ENCODE measurements at regions not wholly inside any gene's neighbourhood (a gene's known extent, or its start where the extent isn't known, plus 50 kb on each side); places are given as distances from the start of the nearest gene placed in this dataset.

- TF ChIP-seq, protein P1, sequence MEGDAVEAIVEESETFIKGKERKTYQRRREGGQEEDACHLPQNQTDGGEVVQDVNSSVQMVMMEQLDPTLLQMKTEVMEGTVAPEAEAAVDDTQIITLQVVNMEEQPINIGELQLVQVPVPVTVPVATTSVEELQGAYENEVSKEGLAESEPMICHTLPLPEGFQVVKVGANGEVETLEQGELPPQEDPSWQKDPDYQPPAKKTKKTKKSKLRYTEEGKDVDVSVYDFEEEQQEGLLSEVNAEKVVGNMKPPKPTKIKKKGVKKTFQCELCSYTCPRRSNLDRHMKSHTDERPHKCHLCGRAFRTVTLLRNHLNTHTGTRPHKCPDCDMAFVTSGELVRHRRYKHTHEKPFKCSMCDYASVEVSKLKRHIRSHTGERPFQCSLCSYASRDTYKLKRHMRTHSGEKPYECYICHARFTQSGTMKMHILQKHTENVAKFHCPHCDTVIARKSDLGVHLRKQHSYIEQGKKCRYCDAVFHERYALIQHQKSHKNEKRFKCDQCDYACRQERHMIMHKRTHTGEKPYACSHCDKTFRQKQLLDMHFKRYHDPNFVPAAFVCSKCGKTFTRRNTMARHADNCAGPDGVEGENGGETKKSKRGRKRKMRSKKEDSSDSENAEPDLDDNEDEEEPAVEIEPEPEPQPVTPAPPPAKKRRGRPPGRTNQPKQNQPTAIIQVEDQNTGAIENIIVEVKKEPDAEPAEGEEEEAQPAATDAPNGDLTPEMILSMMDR (IDR thresholded peaks at IDR 0.05) = no peak
Observed at GRCh38 chr1:232352366-232352765, 277.6 kb downstream of the SIPA1L2 start.

- TF ChIP-seq, protein P1 (IDR thresholded peaks at IDR 0.05) = no peak
Observed at GRCh38 chr1:232351335-232351734, 278.6 kb downstream of the SIPA1L2 start.

DNA sequence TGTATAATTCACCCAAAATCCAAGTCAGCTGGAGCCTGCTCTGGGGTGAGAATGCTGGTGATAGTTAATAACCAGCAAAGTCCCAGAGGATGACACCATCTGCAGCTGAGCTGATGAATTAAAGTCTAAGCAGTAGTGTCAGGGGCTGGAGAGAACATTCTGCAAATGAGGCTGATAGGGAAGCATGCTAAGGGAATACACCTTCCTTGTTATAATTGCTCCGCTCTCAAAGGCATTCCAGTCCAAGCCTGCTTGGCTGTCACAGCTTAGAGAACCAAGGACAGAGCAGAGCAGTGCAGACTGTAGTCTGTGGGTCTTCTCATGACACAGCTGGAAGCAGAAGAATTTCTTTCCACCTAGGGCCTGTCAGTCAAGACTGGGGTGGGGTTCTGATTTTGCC lies 283.1 kb downstream of the SIPA1L2 start:
- TF ChIP-seq, protein P1 (IDR thresholded peaks at IDR 0.05) = no peak

DNA sequence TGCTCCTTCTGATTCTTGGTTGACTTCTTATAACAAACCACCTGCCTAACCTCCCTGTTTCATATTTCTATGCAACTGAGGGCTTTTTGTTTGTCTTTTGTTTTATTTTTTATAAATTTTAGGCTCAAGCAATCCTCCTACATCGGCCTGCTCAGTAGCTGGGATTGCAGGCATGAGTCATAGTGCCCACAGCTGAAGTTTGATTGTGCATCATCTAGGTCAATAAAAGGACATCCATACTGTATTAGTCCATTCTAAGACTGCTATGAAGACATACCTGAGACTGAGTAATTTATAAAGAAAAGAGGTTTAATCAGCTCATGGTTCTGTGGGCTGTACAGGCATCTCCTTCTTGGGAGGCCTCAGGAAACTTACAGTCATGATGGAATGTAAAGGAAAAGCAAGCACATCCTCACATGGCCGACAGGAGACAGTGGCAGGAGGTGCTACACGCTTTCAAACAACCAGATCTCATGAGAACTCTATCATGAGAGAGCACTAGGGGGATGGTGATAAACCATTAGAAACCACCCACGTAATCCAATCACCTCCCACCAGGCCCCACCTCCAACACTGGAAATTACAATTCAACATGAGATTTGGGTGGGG lies 285.0 kb downstream of the SIPA1L2 start:
- TF ChIP-seq, protein P1 (IDR thresholded peaks at IDR 0.05) = no peak

DNA sequence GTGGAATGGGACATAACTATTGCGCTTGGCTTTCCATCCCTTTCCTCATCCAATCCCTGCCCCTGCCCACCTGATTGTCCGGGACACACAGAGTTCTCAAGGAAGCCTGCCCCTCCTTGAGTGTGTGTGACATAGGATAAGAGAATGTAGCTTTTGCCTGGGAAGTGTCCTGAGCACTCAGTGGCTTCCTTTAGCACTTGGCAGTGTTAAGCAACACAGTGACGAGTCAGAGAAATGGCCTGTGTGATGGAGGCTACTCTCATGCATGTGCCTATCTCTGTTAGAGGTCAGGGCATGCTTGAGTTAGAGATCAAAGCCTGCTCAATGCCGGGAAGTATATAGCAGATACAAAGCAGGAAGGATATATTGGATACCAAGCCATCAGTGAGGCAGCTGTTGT lies 289.5 kb downstream of the SIPA1L2 start:
- TF ChIP-seq, protein P1 (IDR thresholded peaks at IDR 0.05) = no peak

GRCh38 chr1:232339073-232339472 lies 290.9 kb downstream of the SIPA1L2 start:
- TF ChIP-seq, protein P1 (IDR thresholded peaks at IDR 0.05) = no peak

GRCh38 chr1:232335741-232336293 lies 294.1 kb downstream of the SIPA1L2 start:
- TF ChIP-seq, protein P1 (IDR thresholded peaks at IDR 0.05) = no peak

GRCh38 chr1:232335261-232335660 lies 294.7 kb downstream of the SIPA1L2 start:
- TF ChIP-seq, protein P1 (IDR thresholded peaks at IDR 0.05) = no peak

All from LNCAP (cell line).